ENCODE measurements at regions not wholly inside any gene's neighbourhood (a gene's known extent, or its start where the extent isn't known, plus 50 kb on each side); places are given as distances from the start of the nearest gene placed in this dataset.

DNA sequence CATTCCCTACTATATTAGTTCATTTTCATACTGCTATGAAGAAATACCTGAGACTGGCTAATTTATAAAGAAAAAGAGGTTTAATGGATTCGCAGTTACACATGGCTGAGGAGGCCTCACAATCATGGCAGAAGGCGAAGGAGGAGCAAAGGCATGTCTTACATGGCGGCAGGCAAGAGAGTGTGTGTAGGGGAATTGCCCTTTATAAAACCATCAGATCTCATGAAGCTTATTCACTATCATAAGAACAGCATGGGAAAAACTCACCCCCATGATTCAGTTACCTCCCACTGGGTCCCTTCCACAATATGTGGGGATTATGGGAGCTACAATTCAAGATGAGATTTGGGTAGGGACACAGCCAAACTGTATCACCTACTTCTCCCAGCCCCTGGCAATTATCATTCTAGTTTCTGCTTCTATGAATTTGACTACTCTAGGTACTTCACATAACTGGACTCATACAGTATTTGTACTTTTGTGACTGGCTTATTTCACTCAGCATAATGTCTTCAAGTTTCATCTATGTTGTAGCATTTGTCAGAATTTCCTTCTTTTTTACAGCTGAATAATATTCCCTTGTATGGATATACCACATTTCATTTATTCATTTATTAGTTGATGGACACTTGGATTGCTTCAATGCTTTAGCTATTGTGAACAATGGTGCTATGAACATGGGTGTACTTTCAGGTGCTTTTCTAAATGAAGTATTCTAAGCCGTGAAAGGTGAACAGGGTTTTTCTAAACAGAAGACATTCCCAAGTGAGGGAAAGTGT, 219.5 kb upstream of the NUDT4 start:
- no peak for ATAC-seq

DNA sequence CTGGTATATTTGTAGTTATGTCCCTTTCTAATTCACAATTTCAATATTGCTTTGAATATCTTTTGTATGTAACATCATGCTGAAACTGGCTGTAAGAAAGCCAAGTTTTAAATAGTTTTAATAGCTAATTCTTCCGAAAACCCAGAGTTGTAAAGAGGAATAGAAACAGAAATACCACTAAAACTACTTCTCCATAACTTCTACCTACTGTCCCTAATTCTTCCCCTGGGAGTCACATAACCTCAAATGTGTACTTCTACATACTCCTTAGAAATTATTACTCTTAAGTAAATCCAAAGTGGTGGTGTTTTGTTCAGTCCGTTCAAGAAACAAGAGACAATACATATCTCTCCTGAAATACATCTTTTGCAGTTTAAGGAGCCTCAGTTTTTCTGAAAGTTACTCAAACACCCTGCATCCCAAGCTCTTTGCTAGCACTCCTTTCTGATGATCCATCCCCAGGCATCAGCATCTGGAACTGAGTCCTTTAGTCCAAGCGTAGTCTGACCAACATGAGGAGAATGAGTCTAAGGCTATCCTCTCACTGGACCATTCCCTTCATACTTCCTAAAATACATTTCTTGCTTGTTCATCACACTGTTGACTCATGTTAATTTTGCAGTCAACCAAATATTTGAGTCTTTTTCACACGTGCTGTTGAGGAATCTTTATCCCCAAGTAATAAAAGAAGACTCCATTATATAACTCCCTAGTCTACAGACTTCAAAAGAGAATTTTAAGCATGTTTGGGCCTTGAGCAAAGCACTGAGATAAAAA, 214.3 kb upstream of the NUDT4 start:
- no peak for ATAC-seq

GRCh38 chr12:93164103-93164880, 213.4 kb upstream of the NUDT4 start:
- ATAC-seq = no peak

- ATAC-seq = no peak
These were observed 212.3 kb upstream of the NUDT4 start for GRCh38 chr12:93165384-93165932.

DNA sequence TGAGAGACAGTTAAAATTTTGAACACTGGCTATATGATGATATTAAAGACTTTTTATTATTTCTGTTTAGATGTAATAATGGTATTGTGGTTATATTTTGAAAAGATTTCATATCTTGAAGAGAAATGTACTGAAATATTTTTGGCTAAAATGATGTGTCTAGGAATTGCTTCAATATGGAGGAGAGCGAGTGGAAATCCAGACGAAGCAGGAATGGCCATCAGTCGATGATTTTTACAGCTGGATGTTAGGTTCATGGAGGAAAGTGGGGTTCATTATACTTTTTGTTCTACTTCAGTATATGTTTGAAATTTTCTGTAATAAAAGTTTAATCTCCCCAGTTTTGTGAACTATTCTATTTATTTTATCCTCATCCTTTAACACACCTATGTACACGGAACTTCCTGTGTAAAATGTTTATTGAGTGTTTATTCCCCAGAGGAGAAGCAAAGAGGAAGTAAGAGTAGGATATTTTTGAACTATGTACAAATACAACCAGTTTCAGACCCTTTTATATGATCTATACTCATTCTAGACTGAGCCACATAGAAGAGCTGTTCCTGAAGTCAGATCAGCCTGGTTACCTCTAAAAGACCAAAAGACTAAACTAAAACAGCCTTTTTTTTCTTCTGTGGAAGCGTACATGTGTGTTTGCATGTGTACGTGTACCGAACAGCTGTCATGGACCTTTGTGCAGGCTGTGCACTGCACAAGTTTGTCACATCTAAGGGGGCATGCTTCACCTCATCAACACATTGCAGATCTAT, 211.0 kb upstream of the NUDT4 start:
- ATAC-seq = no peak

DNA sequence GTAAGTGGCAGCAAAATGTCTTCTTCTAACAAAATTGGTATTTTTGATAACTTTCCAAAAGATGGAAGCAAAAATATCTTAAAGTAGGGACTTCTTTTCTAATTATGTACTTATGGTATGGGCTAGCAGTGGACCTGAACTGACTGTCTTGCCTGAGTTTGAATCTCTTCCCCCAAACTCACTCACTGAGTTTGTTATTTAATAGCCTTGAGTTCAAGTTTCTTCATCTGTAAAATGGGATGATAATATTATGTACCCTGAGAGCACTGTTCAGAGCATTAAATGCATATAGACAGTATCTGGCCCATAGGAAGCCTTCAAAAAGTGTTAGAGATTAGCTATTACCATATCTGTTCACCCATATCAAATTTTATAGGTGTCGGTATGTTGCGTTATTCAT, 210.4 kb upstream of the NUDT4 start:
- ATAC-seq = no peak

- peak; percentile 88 to 91 for ATAC-seq
These were observed 209.8 kb upstream of the NUDT4 start for GRCh38 chr12:93167841-93168492.

- ATAC-seq = no peak
These were observed 209.0 kb upstream of the NUDT4 start for GRCh38 chr12:93168751-93169150.

GRCh38 chr12:93169536-93169935, 208.2 kb upstream of the NUDT4 start:
- ATAC-seq = no peak

DNA sequence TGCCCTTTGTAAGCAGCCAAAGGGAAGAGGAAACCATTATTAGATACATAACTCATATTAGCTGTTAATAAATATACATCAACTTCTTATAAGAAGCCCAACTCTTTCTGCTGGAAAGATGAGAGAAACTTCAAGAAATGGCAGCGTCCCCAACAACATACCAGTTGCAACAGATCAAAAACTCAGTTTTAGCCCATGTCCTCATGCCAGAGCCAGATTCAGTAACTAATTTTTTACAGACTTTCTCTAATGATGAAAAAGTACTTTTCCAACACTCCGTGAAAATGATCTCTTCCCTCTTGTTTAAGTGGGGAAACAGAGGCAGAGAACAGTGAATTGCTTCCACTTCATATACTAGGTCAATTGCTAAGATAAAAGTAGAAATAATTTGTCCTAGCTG, 206.8 kb upstream of the NUDT4 start:
- no peak for ATAC-seq

DNA sequence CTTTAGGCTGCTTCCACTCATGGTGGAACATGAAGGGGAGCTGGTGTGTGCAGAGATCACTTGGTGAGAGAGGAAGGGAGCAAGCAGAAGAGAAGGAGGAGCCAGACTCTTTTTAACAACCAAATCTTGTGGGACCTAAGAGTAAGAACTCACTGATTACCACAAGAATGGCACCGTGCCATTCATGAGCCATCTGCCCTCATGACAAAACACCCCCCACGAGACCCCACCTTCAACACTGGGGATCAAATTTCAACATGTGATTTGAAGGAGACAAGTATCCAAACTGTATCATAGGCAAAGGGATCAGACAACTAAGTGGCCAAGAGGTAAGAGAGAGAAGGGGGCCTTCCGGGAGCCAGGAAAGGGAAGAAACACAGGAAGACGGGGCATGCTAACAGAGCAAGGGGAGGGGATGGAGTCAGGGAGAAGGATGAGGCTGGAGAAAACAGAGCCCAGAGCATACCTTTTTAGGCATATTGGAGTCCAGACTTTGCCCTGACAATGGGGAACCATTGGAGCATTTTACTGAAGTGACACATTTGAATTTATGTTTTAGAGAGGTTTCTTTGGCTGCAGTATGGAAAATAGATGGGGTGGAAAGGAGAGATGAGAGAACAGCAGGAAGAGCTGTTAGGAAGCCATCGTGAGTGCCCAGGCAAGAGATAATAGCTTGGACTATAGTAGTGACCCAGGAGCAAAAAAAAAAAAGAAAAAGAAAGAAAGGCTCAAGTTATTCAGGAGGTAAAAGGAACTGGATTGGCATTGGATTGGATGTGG, 204.4 kb upstream of the NUDT4 start:
- no peak for ATAC-seq

DNA sequence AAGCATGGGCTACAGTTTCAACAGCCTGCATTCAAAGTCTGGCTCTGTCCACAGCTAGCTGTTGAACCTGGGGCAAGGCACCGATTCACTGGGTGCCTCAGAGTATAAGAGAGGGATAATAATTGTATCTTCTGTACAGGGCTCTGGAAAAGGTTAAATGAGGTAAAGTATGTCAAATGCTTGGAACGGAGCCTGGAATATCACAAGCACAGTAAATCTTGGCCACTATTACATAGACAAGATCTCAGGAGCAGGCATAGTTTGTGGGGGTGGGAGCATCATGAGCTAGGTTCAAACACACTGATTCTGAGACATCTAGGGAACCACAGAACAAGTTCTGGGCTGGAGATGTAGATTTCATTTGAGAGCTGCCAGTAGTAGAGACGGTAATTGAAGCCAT, 203.7 kb upstream of the NUDT4 start:
- ATAC-seq = no peak

DNA sequence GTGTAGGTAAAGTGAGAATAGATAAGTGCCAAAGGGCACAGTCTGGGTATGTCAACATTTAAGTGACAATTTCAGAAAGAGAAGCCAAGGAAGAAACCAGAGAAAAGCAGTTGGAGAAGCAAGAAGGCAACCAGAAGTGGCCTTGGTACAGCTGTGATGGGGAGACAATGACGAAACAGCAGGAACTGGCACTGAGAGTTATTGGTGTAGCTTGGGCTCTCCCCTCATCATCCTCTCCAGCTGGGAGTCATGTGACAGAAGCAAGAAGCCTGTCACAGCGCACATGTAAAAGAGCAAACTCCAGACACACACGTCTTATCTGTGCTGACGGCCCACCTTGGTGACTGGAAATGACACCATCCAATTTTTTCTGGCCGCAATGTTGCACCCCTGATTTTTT, 203.3 kb upstream of the NUDT4 start:
- no peak for ATAC-seq

DNA sequence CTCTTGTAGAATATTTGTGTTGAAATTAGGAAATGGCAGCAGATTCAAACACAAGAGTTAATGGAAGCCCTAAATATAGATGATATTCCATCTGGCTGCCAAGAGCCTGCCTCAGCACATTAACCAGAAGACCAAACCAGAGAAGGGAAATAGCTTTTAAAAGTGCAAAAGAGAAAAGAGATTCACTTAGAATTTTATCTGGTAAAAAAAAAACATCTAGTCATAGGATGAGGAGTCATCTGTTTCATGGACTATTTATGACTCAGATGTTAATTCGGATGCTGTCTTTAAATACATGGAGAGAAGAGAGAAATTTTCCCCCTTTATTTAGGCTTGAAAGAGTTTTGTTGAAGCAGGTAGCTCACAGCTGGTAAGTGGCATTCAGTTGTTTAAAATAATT, 201.6 kb upstream of the NUDT4 start:
- no peak for ATAC-seq

GRCh38 chr12:93176610-93177126, 201.1 kb upstream of the NUDT4 start:
- ATAC-seq = no peak

DNA sequence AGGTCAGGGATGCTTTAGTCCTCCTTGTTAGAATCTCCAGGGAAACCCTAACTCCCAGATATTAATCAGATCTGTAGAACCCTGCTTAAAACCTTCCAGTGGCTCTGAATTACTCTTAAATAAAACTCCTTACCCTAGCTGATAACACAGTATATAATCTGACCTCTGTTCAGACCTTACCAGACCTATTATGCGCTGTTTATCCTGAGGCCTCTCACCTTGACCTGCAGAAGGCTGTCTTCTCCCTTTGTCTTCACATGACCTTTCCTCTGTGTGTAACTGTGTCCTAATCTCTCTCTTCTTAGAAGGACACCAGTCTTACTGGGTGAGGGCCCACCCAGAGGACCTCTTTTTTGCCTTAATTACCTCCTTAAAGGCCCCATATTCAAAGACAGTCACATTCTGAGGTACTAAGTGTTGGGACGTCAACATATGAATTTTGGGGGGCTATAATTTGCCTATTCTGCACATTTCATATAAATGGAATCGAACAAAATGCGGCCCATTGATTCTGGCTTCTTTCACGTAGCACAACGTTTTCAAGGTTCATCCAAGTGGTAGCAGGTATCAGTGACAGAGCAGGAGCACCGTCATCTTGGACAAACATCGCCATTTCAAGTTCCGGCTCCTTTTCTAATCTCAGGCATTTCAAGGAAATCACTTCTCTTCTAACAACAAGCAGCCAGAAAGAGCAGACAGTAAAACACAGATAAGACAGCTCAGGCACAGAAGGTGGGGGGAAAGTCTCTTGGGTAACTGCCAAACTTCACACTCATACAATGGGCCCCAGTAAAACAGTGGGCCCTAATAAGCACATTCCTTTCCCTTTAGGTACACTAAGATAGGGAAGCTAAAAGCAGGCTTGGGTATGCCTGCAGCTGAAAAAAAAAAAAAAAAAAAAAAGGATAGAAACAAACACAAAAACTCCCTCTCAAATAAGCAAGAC, 200.2 kb upstream of the NUDT4 start:
- ATAC-seq = no peak

GRCh38 chr12:93178154-93178878, 199.4 kb upstream of the NUDT4 start:
- ATAC-seq = no peak

DNA sequence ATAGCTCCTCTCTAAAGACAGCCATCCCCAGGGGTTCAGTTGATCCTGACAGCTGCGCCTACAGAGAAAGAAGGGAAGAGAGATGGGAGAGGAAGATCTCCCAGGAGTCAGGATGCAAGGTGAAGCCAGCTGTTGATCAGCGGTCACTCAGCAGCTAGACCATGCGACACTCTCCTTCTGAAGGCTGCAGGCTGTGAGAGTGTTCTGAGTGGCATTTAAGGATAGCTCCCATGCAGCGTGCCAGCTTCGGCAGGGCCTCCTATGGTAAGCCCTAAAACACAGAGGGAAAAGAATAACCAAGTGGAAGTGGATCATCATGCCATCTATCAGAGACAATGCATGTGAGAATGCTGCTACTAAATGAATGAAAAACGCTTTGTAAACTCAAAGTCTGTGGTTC, 197.9 kb upstream of the NUDT4 start:
- ATAC-seq = no peak

GRCh38 chr12:93180566-93180965, 197.2 kb upstream of the NUDT4 start:
- ATAC-seq = no peak

Data from activated CD4-positive, CD25-positive, alpha-beta regulatory T cell treated with anti-CD3 and anti-CD28 coated beads, Interleukin-2, amount 50 U/mL, for 24 hours (primary cell).